ENCODE measurements at regions not wholly inside any gene's neighbourhood (a gene's known extent, or its start where the extent isn't known, plus 50 kb on each side); places are given as distances from the start of the nearest gene placed in this dataset.

DNA sequence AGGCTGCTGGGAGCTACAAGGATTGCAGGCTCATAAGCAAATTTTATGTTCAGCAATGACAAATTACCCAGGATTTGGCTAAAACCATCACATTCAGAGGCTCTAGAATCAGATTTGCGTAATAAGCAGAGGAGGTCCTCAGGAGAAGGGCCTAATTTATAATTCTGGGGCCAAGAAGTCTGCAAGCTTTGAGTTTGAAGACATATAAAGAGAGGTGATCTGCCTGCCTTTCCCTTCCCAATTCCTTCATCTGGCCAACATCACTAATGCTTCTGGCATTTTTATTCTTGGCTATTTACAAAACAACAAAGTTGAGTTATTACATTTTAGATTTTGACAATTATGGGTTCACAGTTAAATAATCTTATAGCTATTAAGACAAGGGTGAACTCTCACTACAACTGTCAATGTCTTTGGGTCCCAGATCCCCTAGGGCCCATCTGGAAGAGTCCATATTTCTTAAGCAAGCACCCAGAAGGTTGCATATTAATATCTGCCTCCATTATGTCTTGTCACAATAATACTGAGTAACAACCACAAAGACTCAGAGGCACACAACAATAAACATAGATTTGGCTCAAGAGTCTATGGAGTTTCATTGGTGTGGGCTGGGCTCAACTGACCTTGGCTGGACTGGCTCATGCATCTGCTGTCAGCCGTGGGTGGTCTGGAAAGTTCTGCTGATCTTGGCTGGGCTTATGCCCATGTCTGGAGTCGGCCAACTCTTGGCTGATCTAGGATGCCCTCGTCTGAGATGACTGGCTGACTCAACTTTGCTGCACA, 67.2 kb upstream of the CD82 start:
- TF ChIP-seq, protein P1, sequence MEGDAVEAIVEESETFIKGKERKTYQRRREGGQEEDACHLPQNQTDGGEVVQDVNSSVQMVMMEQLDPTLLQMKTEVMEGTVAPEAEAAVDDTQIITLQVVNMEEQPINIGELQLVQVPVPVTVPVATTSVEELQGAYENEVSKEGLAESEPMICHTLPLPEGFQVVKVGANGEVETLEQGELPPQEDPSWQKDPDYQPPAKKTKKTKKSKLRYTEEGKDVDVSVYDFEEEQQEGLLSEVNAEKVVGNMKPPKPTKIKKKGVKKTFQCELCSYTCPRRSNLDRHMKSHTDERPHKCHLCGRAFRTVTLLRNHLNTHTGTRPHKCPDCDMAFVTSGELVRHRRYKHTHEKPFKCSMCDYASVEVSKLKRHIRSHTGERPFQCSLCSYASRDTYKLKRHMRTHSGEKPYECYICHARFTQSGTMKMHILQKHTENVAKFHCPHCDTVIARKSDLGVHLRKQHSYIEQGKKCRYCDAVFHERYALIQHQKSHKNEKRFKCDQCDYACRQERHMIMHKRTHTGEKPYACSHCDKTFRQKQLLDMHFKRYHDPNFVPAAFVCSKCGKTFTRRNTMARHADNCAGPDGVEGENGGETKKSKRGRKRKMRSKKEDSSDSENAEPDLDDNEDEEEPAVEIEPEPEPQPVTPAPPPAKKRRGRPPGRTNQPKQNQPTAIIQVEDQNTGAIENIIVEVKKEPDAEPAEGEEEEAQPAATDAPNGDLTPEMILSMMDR (IDR thresholded peaks at IDR 0.05): no peak

DNA sequence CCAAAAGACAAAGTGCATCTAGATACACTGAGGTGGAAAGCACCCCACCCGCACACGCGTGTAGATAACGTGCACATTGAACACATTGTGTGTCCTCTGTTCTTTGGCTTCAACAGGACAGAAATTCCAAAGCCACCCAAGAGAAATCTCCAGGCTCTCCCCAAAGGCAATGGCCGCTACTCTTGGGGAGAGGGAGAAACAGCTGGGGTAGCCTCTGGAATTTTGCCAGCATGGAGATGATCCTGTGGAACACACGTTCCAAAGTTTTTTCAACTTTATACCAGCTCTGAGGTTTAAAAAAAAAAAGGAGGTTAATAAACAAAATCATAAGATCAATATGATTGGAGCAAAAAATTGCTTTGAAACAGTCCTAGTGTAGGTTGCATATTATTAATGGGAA, 63.0 kb upstream of the CD82 start:
- TF ChIP-seq, protein P1 (IDR thresholded peaks at IDR 0.05): no peak

DNA sequence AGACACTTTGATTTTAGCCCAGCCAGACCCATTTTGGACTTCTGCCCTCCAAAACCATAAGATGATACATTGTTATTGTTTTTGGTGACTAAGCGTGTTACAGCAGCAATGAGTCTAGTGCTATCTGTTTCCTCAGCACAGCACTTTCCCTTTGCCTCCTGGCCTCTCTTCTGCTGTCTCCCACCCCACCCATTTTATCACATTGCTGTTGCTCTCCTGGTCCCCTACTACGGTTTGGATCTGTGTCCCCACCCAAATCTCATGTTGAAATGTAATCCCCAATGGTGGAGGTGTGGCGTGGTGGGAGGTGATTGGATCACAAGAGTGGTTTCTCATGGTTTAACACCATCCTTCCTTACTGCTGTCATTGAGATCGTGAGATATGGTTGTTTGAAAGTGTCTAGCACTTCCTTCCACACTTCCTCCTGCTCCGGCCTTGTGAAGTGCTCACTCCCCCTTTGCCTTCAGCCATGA, 59.8 kb upstream of the CD82 start:
- TF ChIP-seq, protein P1 (IDR thresholded peaks at IDR 0.05): no peak

DNA sequence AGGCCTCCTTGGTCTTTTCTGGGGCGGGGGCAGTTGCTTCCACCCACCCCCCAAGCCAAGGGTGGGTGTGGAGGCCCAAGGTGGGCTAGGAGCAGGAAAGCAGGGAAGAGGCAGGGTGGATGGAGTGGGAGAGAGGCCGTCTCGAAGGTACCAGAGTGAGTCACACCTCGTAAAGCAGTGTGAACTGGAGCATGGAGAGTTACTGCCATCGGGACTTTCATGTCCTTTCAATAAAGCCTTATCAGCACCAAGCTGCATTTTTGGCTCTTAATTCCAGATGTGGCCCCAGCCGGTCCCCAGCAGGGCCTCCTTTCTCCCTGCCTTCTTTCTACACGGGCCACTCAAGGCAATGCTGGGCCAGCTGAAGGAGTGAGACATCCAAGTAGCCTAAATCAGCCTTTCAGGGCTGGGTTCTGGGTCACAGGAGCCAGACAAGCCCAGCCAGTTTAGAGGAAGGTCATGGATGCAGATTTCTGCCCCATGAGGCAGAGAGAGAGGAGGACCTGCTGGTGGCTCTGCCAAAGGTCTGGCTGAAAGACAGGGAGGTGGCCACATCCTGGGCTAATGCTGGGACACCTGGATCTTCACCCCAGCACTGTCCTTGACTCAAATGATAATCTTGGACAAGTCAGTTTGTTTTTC, 59.0 kb upstream of the CD82 start:
- TF ChIP-seq, protein P1 (IDR thresholded peaks at IDR 0.05): no peak

DNA sequence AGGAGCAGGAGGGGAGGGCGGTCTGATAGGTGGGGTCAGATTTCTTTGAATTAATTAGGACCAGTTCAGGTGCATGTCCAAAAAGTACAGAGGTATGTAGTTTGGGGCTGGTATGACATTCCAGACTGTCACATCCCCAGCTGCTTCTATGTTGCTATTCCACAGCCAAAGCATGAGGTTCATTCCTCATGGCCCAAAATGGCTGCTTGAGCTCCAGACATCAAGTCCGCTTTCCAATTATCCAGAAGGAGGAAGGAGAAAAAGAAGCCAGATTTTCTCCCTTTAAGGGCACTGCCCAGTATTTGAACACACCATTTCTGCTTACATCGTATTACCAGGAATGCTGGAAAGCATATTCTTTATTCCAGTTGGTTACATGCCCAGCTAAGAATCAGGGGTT, 58.0 kb upstream of the CD82 start:
- TF ChIP-seq, protein P1 (IDR thresholded peaks at IDR 0.05): no peak

DNA sequence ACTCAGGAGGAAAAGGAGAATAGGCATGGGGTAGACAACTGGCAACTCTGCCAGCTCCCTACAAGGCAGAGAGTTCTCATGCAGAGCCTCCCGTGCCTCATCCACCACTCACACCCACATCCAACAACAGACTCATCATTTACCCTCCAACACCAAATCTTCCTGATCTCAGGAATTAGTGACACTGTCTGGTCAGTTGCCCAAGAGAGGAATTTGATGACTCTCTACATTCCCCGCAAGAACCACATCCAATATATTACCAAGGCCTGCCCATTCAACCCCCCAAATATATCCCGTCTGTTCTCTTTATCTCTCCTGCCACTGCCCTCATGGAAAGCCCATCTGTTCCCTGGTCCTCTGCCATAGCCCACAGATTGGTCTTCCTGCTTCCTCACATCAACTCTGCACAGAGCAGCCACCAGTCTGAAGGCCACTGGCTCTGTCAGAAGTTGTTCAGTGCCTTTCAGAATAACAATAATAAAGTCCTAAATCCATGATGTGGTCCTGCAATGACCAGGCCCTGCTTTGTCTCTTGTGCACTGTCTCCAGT, 57.5 kb upstream of the CD82 start:
- TF ChIP-seq, protein P1 (IDR thresholded peaks at IDR 0.05): no peak

DNA sequence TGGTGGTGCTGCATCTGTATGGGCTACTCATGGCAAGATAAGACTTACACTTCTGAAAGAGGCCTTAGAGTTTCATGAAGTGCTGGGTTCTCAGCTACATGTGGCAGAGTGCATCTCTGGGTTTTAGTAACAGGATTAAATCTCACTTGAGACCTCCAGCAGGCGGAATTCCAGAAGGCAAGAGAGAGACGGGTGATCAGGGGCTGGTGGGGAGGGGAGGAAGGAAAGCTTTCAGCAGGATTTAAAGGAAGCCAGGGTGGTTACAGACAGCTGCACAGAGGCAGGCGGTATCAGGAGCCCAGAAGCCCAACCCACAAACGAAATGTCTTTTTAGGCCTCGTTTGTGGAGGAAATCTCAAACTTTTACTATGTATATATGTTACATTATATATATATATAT, 56.2 kb upstream of the CD82 start:
- TF ChIP-seq, protein P1 (IDR thresholded peaks at IDR 0.05): no peak
